Stimulated activated CD4-positive, alpha-beta T cell treated with anti-CD3 and anti-CD28 coated beads, Interleukin-4, amount 100 ng/mL, for 24 hours (primary cell): ENCODE measurements at regions not wholly inside any gene's neighbourhood (a gene's known extent, or its start where the extent isn't known, plus 50 kb on each side); places are given as distances from the start of the nearest gene placed in this dataset.

ENCODE experiments used
- DNase-seq: peaks from one replicate; pipeline ENCODE4 v3.0.0-alpha.2; 2020

GRCh38 chr2:60092781-60093180 is 460.7 kb downstream of the BCL11A start:
- DNase-seq = no peak

GRCh38 chr2:60091894-60092293 is 461.6 kb downstream of the BCL11A start:
- no peak for DNase-seq

GRCh38 chr2:60091266-60091665 is 462.2 kb downstream of the BCL11A start:
- DNase-seq = no peak

- DNase-seq = no peak
Measured at GRCh38 chr2:60079562-60079961, 473.9 kb downstream of the BCL11A start.

GRCh38 chr2:60075048-60075447 is 478.4 kb downstream of the BCL11A start:
- no peak for DNase-seq

- no peak for DNase-seq
Measured at GRCh38 chr2:60073201-60073600, 480.3 kb downstream of the BCL11A start.

- DNase-seq = no peak
Measured at GRCh38 chr2:60072609-60073008, 480.8 kb downstream of the BCL11A start.

- DNase-seq = no peak
Measured at GRCh38 chr2:60071490-60071831, 482.0 kb downstream of the BCL11A start.

GRCh38 chr2:60070736-60071489 is 482.5 kb downstream of the BCL11A start:
- DNase-seq = no peak

- DNase-seq = no peak
Measured at GRCh38 chr2:60070196-60070595, 483.3 kb downstream of the BCL11A start.

- DNase-seq = no peak
Measured at GRCh38 chr2:60068755-60069154, 484.7 kb downstream of the BCL11A start.

- DNase-seq = no peak
Measured at GRCh38 chr2:60067006-60067405, 486.4 kb downstream of the BCL11A start.

- DNase-seq = no peak
Measured at GRCh38 chr2:60066096-60066839, 487.2 kb downstream of the BCL11A start.

- no peak for DNase-seq
Measured at GRCh38 chr2:60064687-60065389, 488.6 kb downstream of the BCL11A start.

- no peak for DNase-seq
Measured at GRCh38 chr2:60058781-60059180, 494.7 kb downstream of the BCL11A start.

- no peak for DNase-seq
Measured at GRCh38 chr2:60054571-60055340, 498.7 kb downstream of the BCL11A start.

GRCh38 chr2:60053791-60054190 is 499.7 kb downstream of the BCL11A start:
- DNase-seq = no peak

- no peak for DNase-seq
Measured at GRCh38 chr2:60052601-60053000, 500.9 kb downstream of the BCL11A start.

GRCh38 chr2:60051991-60052390 is 501.5 kb downstream of the BCL11A start:
- no peak for DNase-seq

- DNase-seq = no peak
Measured at GRCh38 chr2:60047944-60048525, 505.4 kb downstream of the BCL11A start.

- no peak for DNase-seq
Measured at GRCh38 chr2:60047347-60047746, 506.1 kb downstream of the BCL11A start.

- no peak for DNase-seq
Measured at GRCh38 chr2:60046529-60046928, 506.9 kb downstream of the BCL11A start.

GRCh38 chr2:60045456-60045855 is 508.0 kb downstream of the BCL11A start:
- no peak for DNase-seq
